GM21723 (cell line): ENCODE measurements at regions not wholly inside any gene's neighbourhood (a gene's known extent, or its start where the extent isn't known, plus 50 kb on each side); places are given as distances from the start of the nearest gene placed in this dataset.

Source experiments
- ATAC-seq: cut with Tn5 transposase; IDR thresholded peaks from one replicate; pipeline ENCODE4 v1.9.1; 2021; ENCODE audit warnings: mild to moderate bottlenecking, moderate library complexity; ENCODE audit not compliant: unreplicated experiment

- ATAC-seq, result no peak
Observed at GRCh38 chr6:129920103-129920798, 59.1 kb upstream of the TMEM244 start.

- no peak for ATAC-seq
Observed at GRCh38 chr6:129911732-129912131, 50.6 kb upstream of the TMEM244 start.
